ENCODE measurements at regions not wholly inside any gene's neighbourhood (a gene's known extent, or its start where the extent isn't known, plus 50 kb on each side); places are given as distances from the start of the nearest gene placed in this dataset.

DNA sequence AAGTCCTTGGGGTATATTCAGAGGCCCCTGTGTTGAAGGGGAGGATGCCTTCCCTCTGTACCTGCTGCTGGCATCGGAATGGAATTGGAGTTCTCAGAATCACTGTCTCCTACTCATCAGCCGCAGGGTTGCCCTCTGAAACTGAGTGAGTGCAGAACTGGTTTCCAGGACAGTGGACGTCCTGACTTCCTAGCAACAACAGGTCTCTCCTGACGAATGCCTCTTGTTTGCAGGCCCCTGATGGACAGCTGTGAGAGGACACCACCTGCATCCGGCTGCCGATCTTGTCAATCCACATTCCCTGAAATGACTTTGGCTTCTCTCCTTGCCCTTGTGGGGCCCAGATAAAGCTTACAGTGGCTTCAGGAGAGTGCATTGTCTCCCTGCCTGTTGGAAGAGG is 274.5 kb downstream of the NSG2 start:
- no peaks in the 10 kb centered on the region for H3K79me2 ChIP-seq (ENCODE audit: control insufficient read depth, insufficient read depth, low read length)
- no TSS peak for BruUV-seq (replicated peaks)
- H3K4me3 ChIP-seq (replicated peaks in 1 of 3; ENCODE audit: insufficient read depth in 1 of 3, low read depth in 1 of 3, low read length in 3 of 3), result no peak overlapping the region
- FAIRE-seq, result no peak
- no peaks in the 10 kb centered on the region for H3K36me3 ChIP-seq (ENCODE audit: control insufficient read depth in 2 of 2, extremely low read depth in 1 of 2, insufficient read depth in 2 of 2, low read length in 2 of 2)
- POLR2A ChIA-PET, result no interaction called here
- no peaks in the 10 kb centered on the region for H4K20me1 ChIP-seq (replicated peaks; ENCODE audit: control insufficient read depth, extremely low read depth, insufficient read depth, low read length)
- H3K9me1 ChIP-seq (replicated peaks; ENCODE audit: control insufficient read depth, extremely low read depth, insufficient read depth, low read length), result no peaks in the 10 kb centered on the region
- H3K9me3 ChIP-seq (replicated peaks; ENCODE audit: control insufficient read depth, insufficient read depth, low read length), result no peaks in the 10 kb centered on the region
- H3K27me3 ChIP-seq (ENCODE audit: control insufficient read depth in 2 of 2, insufficient read depth in 2 of 2, low read length in 2 of 2), result no peaks in the 10 kb centered on the region
- H3K4me1 ChIP-seq (ENCODE audit: control insufficient read depth, extremely low read depth, insufficient read depth, low read length), result no peaks in the 10 kb centered on the region
- no peak overlapping the region for H3K9ac ChIP-seq (replicated peaks; ENCODE audit: extremely low read depth, insufficient read depth, low read length)
- no peak overlapping the region for H2AFZ ChIP-seq (ENCODE audit: low read depth, low read length)
- DNase-seq (ENCODE audit: low read depth, low spot score), result no peak
- TF ChIP-seq FOS (IDR thresholded peaks at IDR 0.05; ENCODE audit: borderline replicate concordance, insufficient read depth, low read length) (no peak), POLR2A (IDR thresholded peaks at IDR 0.05; ENCODE audit: low read depth, low read length) (no peak)
- TF ChIP-seq, protein P1, sequence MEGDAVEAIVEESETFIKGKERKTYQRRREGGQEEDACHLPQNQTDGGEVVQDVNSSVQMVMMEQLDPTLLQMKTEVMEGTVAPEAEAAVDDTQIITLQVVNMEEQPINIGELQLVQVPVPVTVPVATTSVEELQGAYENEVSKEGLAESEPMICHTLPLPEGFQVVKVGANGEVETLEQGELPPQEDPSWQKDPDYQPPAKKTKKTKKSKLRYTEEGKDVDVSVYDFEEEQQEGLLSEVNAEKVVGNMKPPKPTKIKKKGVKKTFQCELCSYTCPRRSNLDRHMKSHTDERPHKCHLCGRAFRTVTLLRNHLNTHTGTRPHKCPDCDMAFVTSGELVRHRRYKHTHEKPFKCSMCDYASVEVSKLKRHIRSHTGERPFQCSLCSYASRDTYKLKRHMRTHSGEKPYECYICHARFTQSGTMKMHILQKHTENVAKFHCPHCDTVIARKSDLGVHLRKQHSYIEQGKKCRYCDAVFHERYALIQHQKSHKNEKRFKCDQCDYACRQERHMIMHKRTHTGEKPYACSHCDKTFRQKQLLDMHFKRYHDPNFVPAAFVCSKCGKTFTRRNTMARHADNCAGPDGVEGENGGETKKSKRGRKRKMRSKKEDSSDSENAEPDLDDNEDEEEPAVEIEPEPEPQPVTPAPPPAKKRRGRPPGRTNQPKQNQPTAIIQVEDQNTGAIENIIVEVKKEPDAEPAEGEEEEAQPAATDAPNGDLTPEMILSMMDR (IDR thresholded peaks at IDR 0.05; ENCODE audit: extremely low read depth in 1 of 2, insufficient read depth in 1 of 2, low read depth in 1 of 2, low read length in 2 of 2), result no peak
- CTCF ChIA-PET, result no interaction called here
- H3K4me2 ChIP-seq (ENCODE audit: insufficient read depth, low read length), result no peak overlapping the region
- dilution Hi-C loops (cut with MboI; ENCODE audit: extremely low pct_ligation_motif_present, low sequenced_read_pairs), result no loop called here
- H3K27ac ChIP-seq (ENCODE audit: insufficient read depth, low read depth, low read length), result no peak overlapping the region
- intact Hi-C loops (cut with micrococcal nuclease), result no loop called here

DNA sequence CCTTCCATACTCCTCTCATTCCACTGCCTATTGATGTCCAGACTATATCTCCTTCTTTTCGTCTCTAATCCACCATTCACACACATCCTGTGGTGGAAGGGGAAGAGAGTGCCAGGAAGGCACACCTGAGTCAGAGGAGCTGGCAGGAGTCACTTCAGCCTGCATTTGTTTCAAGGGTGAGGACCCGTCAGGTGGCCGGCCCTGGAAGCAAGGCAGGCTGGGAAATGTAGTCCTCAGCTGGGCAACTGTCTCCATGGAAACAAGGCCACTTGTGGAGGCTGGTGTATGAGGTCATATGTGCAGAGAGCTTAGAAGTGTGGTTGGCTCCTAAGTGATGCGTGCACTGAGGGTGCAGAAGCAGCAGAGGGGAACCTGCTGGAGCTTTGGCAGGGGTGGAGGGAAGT is 278.4 kb downstream of the NSG2 start:
- POLR2A ChIA-PET, result no interaction called here
- dilution Hi-C loops (cut with MboI; ENCODE audit: extremely low pct_ligation_motif_present, low sequenced_read_pairs) (no loop called here), intact Hi-C loops (cut with micrococcal nuclease) (no loop called here)
- Histone ChIP-seq H3K9ac (replicated peaks; ENCODE audit: extremely low read depth, insufficient read depth, low read length) (no peak overlapping the region), H3K79me2 (ENCODE audit: control insufficient read depth, insufficient read depth, low read length) (no peaks in the 10 kb centered on the region), H3K9me3 (replicated peaks; ENCODE audit: control insufficient read depth, insufficient read depth, low read length) (no peaks in the 10 kb centered on the region), H2AFZ (ENCODE audit: low read depth, low read length) (no peak overlapping the region), H3K4me1 (ENCODE audit: control insufficient read depth, extremely low read depth, insufficient read depth, low read length) (no peaks in the 10 kb centered on the region), H3K4me3 (replicated peaks in 1 of 3; ENCODE audit: insufficient read depth in 1 of 3, low read depth in 1 of 3, low read length in 3 of 3) (no peak overlapping the region), H3K36me3 (ENCODE audit: control insufficient read depth in 2 of 2, extremely low read depth in 1 of 2, insufficient read depth in 2 of 2, low read length in 2 of 2) (no peaks in the 10 kb centered on the region), H4K20me1 (replicated peaks; ENCODE audit: control insufficient read depth, extremely low read depth, insufficient read depth, low read length) (no peaks in the 10 kb centered on the region), H3K27ac (ENCODE audit: insufficient read depth, low read depth, low read length) (no peak overlapping the region), H3K27me3 (ENCODE audit: control insufficient read depth in 2 of 2, insufficient read depth in 2 of 2, low read length in 2 of 2) (no peaks in the 10 kb centered on the region), H3K9me1 (replicated peaks; ENCODE audit: control insufficient read depth, extremely low read depth, insufficient read depth, low read length) (no peaks in the 10 kb centered on the region), H3K4me2 (ENCODE audit: insufficient read depth, low read length) (no peak overlapping the region)
- no TSS peak for BruUV-seq (replicated peaks)
- CTCF ChIA-PET, result interaction anchor here (0.9 to 1.1 kb wide), 3 partner anchors 12 to 42 kb away, joined by 3 to 4 read pairs (median 3); no protein-coding TSS in a partner anchor
- TF ChIP-seq JUN (IDR thresholded peaks at IDR 0.05; ENCODE audit: borderline replicate concordance, insufficient read depth, insufficient read length, low read depth) (no peak), FOS (IDR thresholded peaks at IDR 0.05; ENCODE audit: borderline replicate concordance, insufficient read depth, low read length) (no peak), EZH2 (IDR thresholded peaks at IDR 0.05; ENCODE audit: borderline replicate concordance, low read depth, low read length, severe bottlenecking) (no peak), MYC (IDR thresholded peaks at IDR 0.05; ENCODE audit: low read depth, low read length) (no peak), GATA2 (IDR thresholded peaks at IDR 0.05; ENCODE audit: insufficient read depth, insufficient read length, low read depth, low read length) (no peak), POLR2AphosphoS5 (IDR thresholded peaks at IDR 0.05; ENCODE audit: insufficient read depth, low read depth, low read length) (no peak), POLR2A (IDR thresholded peaks at IDR 0.05; ENCODE audit: low read depth, low read length) (no peak)
- TF ChIP-seq, protein P1 (IDR thresholded peaks at IDR 0.05; ENCODE audit: extremely low read depth in 1 of 2, insufficient read depth in 1 of 2, low read depth in 1 of 2, low read length in 2 of 2), result no peak
- TF ChIP-seq, protein P2, sequence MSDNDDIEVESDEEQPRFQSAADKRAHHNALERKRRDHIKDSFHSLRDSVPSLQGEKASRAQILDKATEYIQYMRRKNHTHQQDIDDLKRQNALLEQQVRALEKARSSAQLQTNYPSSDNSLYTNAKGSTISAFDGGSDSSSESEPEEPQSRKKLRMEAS (IDR thresholded peaks at IDR 0.05; ENCODE audit: insufficient read depth, insufficient read length), result no peak
- DNase-seq (ENCODE audit: low read depth, low spot score) (no peak), FAIRE-seq (no peak)
